ENCODE measurements at regions not wholly inside any gene's neighbourhood (a gene's known extent, or its start where the extent isn't known, plus 50 kb on each side); places are given as distances from the start of the nearest gene placed in this dataset.
A peak's percentile ranks its signal among the peaks of the same experiment; 100 is the strongest.
"Not testable (repeated sequence)": the region's sequence is repeated elsewhere in the genome, so short reads cannot be mapped to it uniquely, and the experiment has no call there.

DNA sequence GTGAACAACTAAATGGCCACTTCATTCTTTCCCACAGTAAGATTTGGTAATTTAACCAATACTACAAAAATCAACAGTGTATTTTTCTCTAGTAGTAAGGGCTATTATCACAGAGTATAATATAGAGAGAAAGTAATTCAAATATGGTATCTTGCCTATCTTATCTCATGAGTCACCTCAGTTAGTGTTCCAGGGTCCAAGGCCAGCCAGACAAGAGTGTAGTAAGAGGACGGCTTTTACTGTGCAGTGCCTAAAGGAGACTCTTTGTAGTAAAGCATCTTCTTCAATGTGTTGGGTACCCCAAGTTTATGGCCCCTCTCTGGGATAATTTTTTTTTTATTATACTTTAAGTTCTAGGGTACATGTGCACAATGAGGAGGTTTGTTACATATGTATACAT is 607.4 kb downstream of the PKHD1 start:
- no CpG with 5 or more reads among the region's 1 CpG for WGBS (ENCODE audit: extremely low coverage, insufficient coverage, low lambda C conversion rate)

DNA sequence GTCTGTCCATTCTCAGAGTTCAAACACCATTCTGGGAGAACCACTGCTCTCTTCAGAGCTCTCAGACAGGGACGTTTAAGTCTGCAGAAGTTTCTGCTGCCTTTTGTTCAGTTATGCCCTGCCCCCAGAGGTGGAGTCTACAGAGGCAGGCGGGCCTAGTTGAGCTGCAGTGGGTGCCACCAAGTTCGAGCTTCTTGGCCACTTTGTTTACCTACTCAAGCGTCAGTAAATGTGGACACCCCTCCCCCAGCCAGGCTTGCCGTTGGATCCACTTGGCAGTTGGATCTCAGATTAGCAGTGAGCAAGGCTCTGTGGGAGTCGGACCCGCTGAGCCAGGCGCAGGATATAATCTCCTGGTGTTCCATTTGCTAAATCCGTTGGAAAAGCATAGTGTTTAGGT is 601.5 kb downstream of the PKHD1 start:
- H2BK5ac ChIP-seq (ENCODE audit: low read length); H3K27me3 ChIP-seq (ENCODE audit: insufficient read depth, low read length, poor library complexity); H3K36me3 ChIP-seq (ENCODE audit: control insufficient read depth, insufficient read depth, low read length); DNase-seq; H4K8ac ChIP-seq (ENCODE audit: low read depth, low read length); H4K5ac ChIP-seq (ENCODE audit: low read length); H3K79me1 ChIP-seq (ENCODE audit: low read length); H3K9ac ChIP-seq (ENCODE audit: low read length); H3K56ac ChIP-seq (ENCODE audit: low read length); H3K4me1 ChIP-seq (ENCODE audit: control insufficient read depth, low read depth, low read length); H3K23ac ChIP-seq (ENCODE audit: low read length); H3K79me2 ChIP-seq (ENCODE audit: control insufficient read depth, insufficient read depth, low read length); H3K4me3 ChIP-seq (ENCODE audit: low read length); H2BK120ac ChIP-seq (ENCODE audit: low read depth, low read length); H2AK5ac ChIP-seq (ENCODE audit: low read length); H3K4me2 ChIP-seq (ENCODE audit: low read length); H3K18ac ChIP-seq (ENCODE audit: low read length); H2BK15ac ChIP-seq (replicated peaks; ENCODE audit: low read depth); H3K4ac ChIP-seq (ENCODE audit: low read depth, low read length); H3K27ac ChIP-seq (ENCODE audit: low read depth, low read length): not testable (repeated sequence)
- no CpG with 5 or more reads among the region's 9 CpGs for WGBS (ENCODE audit: extremely low coverage, insufficient coverage, low lambda C conversion rate)

More for the DNA sequence above, 607.4 kb downstream of the PKHD1 start:
- no peaks in the 10 kb centered on the region for H3K27me3 ChIP-seq (ENCODE audit: insufficient read depth, low read length, poor library complexity)
- H3K79me1 ChIP-seq (ENCODE audit: low read length) = no peaks in the 10 kb centered on the region
- H3K4me2 ChIP-seq (ENCODE audit: low read length) = no peak overlapping the region
- H2AK5ac ChIP-seq (ENCODE audit: low read length) = no peak overlapping the region
- H3K79me2 ChIP-seq (ENCODE audit: control insufficient read depth, insufficient read depth, low read length) = no peaks in the 10 kb centered on the region
- no peak overlapping the region for H3K27ac ChIP-seq (ENCODE audit: low read depth, low read length)
- H3K4ac ChIP-seq (ENCODE audit: low read depth, low read length) = no peak overlapping the region
- peaks cover 2% of the 10 kb centered on the region for H3K4me1 ChIP-seq (ENCODE audit: control insufficient read depth, low read depth, low read length)
- no peak overlapping the region for H2BK120ac ChIP-seq (ENCODE audit: low read depth, low read length)
- H3K23ac ChIP-seq (ENCODE audit: low read length) = no peak overlapping the region
- H3K56ac ChIP-seq (ENCODE audit: low read length) = no peak overlapping the region
- H4K5ac ChIP-seq (ENCODE audit: low read length) = no peak overlapping the region
- DNase-seq = no peak
- H3K18ac ChIP-seq (ENCODE audit: low read length) = no peak overlapping the region
- no peaks in the 10 kb centered on the region for H3K36me3 ChIP-seq (ENCODE audit: control insufficient read depth, insufficient read depth, low read length)
- H4K8ac ChIP-seq (ENCODE audit: low read depth, low read length) = no peak overlapping the region
- H2BK5ac ChIP-seq (ENCODE audit: low read length) = no peak overlapping the region
- H2BK15ac ChIP-seq (replicated peaks; ENCODE audit: low read depth) = no peak overlapping the region
- no peak overlapping the region for H3K4me3 ChIP-seq (ENCODE audit: low read length)
- H3K9ac ChIP-seq (ENCODE audit: low read length) = no peak overlapping the region

DNA sequence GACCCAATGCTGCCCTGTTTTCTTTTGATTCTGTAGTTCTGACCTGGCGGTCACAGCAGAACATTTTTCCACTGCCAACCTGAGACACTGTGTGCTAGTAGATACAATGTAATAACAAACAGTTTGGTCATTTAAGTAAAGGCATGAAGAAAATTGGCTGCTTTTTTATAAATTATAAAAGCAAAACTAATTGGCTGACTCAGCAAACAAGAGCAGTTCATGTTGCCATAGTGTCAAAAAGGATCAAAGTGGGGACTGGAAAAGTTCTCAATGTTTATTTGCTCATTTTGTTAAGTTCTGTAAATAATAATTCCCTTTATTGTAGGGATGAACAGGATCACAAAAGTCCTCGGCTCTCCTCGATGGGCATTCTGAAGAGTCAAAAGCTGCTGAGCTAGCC is 599.5 kb downstream of the PKHD1 start:
- Histone ChIP-seq H3K23ac (ENCODE audit: low read length) (no peak overlapping the region), H3K79me1 (ENCODE audit: low read length) (no peaks in the 10 kb centered on the region), H3K27ac (ENCODE audit: low read depth, low read length) (no peak overlapping the region), H2BK5ac (ENCODE audit: low read length) (no peak overlapping the region), H3K18ac (ENCODE audit: low read length) (no peak overlapping the region), H2AK5ac (ENCODE audit: low read length) (no peak overlapping the region), H3K56ac (ENCODE audit: low read length) (no peak overlapping the region), H3K4me3 (ENCODE audit: low read length) (no peak overlapping the region), H3K9ac (ENCODE audit: low read length) (no peak overlapping the region), H2BK120ac (ENCODE audit: low read depth, low read length) (no peak overlapping the region), H4K5ac (ENCODE audit: low read length) (no peak overlapping the region), H3K4me1 (ENCODE audit: control insufficient read depth, low read depth, low read length) (no peaks in the 10 kb centered on the region), H3K79me2 (ENCODE audit: control insufficient read depth, insufficient read depth, low read length) (no peaks in the 10 kb centered on the region), H3K36me3 (ENCODE audit: control insufficient read depth, insufficient read depth, low read length) (no peaks in the 10 kb centered on the region), H2BK15ac (replicated peaks; ENCODE audit: low read depth) (no peak overlapping the region), H3K4me2 (ENCODE audit: low read length) (no peak overlapping the region), H4K8ac (ENCODE audit: low read depth, low read length) (no peak overlapping the region), H3K4ac (ENCODE audit: low read depth, low read length) (no peak overlapping the region), H3K27me3 (ENCODE audit: insufficient read depth, low read length, poor library complexity) (no peaks in the 10 kb centered on the region)
- no CpG with 5 or more reads among the region's 3 CpGs for WGBS (ENCODE audit: extremely low coverage, insufficient coverage, low lambda C conversion rate)
- DNase-seq = no peak

DNA sequence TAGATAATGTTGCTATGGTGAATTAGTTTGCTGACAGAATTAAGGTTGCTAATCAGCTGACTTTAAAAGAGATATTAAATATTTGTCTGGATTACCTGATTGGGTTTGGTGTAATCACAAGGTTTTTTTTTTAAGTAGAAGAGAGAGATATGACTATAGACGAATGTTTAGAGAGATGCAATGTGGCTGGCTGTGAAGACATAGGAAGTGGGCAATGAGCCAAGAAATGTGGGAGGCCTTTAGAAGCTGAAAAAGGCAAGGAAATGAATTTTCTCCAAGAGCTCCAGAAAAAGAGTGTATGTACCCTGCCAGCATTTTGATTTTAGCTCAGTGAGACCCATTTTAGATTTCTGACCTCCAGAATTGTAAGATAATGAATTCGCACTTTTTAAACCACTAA is 598.3 kb downstream of the PKHD1 start:
- H3K27ac ChIP-seq (ENCODE audit: low read depth, low read length) = no peak overlapping the region
- H3K23ac ChIP-seq (ENCODE audit: low read length) = no peak overlapping the region
- H3K9ac ChIP-seq (ENCODE audit: low read length) = no peak overlapping the region
- H2BK15ac ChIP-seq (replicated peaks; ENCODE audit: low read depth) = no peak overlapping the region
- H2BK120ac ChIP-seq (ENCODE audit: low read depth, low read length) = no peak overlapping the region
- no peaks in the 10 kb centered on the region for H3K36me3 ChIP-seq (ENCODE audit: control insufficient read depth, insufficient read depth, low read length)
- no peak overlapping the region for H2AK5ac ChIP-seq (ENCODE audit: low read length)
- no peaks in the 10 kb centered on the region for H3K4me1 ChIP-seq (ENCODE audit: control insufficient read depth, low read depth, low read length)
- H3K18ac ChIP-seq (ENCODE audit: low read length) = no peak overlapping the region
- no CpG with 5 or more reads among the region's 2 CpGs for WGBS (ENCODE audit: extremely low coverage, insufficient coverage, low lambda C conversion rate)
- no peak for DNase-seq
- H3K27me3 ChIP-seq (ENCODE audit: insufficient read depth, low read length, poor library complexity) = no peaks in the 10 kb centered on the region
- no peak overlapping the region for H4K5ac ChIP-seq (ENCODE audit: low read length)
- H3K79me1 ChIP-seq (ENCODE audit: low read length) = no peaks in the 10 kb centered on the region
- no peak overlapping the region for H2BK5ac ChIP-seq (ENCODE audit: low read length)
- H3K4me3 ChIP-seq (ENCODE audit: low read length) = no peak overlapping the region
- H3K79me2 ChIP-seq (ENCODE audit: control insufficient read depth, insufficient read depth, low read length) = no peaks in the 10 kb centered on the region
- H3K56ac ChIP-seq (ENCODE audit: low read length) = no peak overlapping the region
- no peak overlapping the region for H3K4me2 ChIP-seq (ENCODE audit: low read length)
- no peak overlapping the region for H4K8ac ChIP-seq (ENCODE audit: low read depth, low read length)
- no peak overlapping the region for H3K4ac ChIP-seq (ENCODE audit: low read depth, low read length)

DNA sequence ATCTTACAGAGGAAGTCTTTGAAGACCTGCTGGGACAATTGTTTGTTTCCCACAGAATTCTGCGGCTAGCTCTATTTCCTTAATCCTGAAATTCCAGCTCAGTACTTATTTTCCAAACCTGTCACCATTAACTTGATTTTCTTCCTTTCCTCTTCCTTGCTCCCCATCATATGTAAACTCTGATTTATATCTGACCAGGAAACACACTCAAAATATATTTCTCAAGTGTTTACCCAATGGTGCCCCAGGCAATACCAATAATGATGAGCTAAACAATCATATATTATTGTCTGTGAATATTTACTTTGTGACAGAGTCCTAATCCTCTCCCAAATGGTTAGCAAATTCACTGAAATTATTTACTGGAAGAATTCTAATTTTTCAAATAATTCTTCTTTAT is 597.3 kb downstream of the PKHD1 start:
- H3K79me1 ChIP-seq (ENCODE audit: low read length) = no peaks in the 10 kb centered on the region
- H2BK15ac ChIP-seq (replicated peaks; ENCODE audit: low read depth) = no peak overlapping the region
- no peak overlapping the region for H3K4me3 ChIP-seq (ENCODE audit: low read length)
- no peak overlapping the region for H4K8ac ChIP-seq (ENCODE audit: low read depth, low read length)
- no peak overlapping the region for H3K56ac ChIP-seq (ENCODE audit: low read length)
- H3K4me2 ChIP-seq (ENCODE audit: low read length) = no peak overlapping the region
- no peaks in the 10 kb centered on the region for H3K4me1 ChIP-seq (ENCODE audit: control insufficient read depth, low read depth, low read length)
- H3K9ac ChIP-seq (ENCODE audit: low read length) = no peak overlapping the region
- WGBS (ENCODE audit: extremely low coverage, insufficient coverage, low lambda C conversion rate) = no CpG with 5 or more reads among the region's 1 CpG
- no peak overlapping the region for H3K18ac ChIP-seq (ENCODE audit: low read length)
- no peak overlapping the region for H3K27ac ChIP-seq (ENCODE audit: low read depth, low read length)
- no peak overlapping the region for H2AK5ac ChIP-seq (ENCODE audit: low read length)
- H4K5ac ChIP-seq (ENCODE audit: low read length) = no peak overlapping the region
- DNase-seq = no peak
- no peak overlapping the region for H2BK5ac ChIP-seq (ENCODE audit: low read length)
- no peak overlapping the region for H2BK120ac ChIP-seq (ENCODE audit: low read depth, low read length)
- no peak overlapping the region for H3K23ac ChIP-seq (ENCODE audit: low read length)
- H3K4ac ChIP-seq (ENCODE audit: low read depth, low read length) = no peak overlapping the region
- no peaks in the 10 kb centered on the region for H3K36me3 ChIP-seq (ENCODE audit: control insufficient read depth, insufficient read depth, low read length)
- no peaks in the 10 kb centered on the region for H3K27me3 ChIP-seq (ENCODE audit: insufficient read depth, low read length, poor library complexity)
- H3K79me2 ChIP-seq (ENCODE audit: control insufficient read depth, insufficient read depth, low read length) = no peaks in the 10 kb centered on the region

DNA sequence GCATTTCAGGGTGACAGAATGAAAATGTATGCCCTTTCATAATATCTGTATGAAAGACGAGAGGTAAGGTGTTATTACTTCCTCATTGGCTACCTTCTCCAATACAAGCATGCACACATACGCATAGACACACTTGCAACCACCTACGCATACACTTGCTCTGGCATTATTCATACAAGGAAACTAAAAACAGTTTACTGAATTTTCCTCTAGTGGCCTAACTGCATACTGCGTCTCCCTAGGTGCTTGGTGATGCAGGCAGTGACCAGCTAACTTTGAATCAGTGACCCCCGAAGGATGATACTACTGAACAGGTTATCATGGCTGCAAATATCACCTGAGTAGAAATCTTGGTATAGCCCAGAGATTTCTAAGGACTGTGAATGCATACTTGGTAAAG is 593.1 kb downstream of the PKHD1 start:
- no peak overlapping the region for H3K23ac ChIP-seq (ENCODE audit: low read length)
- no peak overlapping the region for H3K56ac ChIP-seq (ENCODE audit: low read length)
- H3K79me1 ChIP-seq (ENCODE audit: low read length) = no peaks in the 10 kb centered on the region
- WGBS (ENCODE audit: extremely low coverage, insufficient coverage, low lambda C conversion rate) = no CpG with 5 or more reads among the region's 5 CpGs
- H2AK5ac ChIP-seq (ENCODE audit: low read length) = no peak overlapping the region
- no peak overlapping the region for H2BK120ac ChIP-seq (ENCODE audit: low read depth, low read length)
- DNase-seq = peak; percentile 14
- H3K4me1 ChIP-seq (ENCODE audit: control insufficient read depth, low read depth, low read length) = no peaks in the 10 kb centered on the region
- H3K9ac ChIP-seq (ENCODE audit: low read length) = no peak overlapping the region
- H3K4me2 ChIP-seq (ENCODE audit: low read length) = no peak overlapping the region
- H3K27ac ChIP-seq (ENCODE audit: low read depth, low read length) = no peak overlapping the region
- no peak overlapping the region for H4K8ac ChIP-seq (ENCODE audit: low read depth, low read length)
- no peaks in the 10 kb centered on the region for H3K27me3 ChIP-seq (ENCODE audit: insufficient read depth, low read length, poor library complexity)
- no peak overlapping the region for H3K4ac ChIP-seq (ENCODE audit: low read depth, low read length)
- H3K18ac ChIP-seq (ENCODE audit: low read length) = no peak overlapping the region
- no peak overlapping the region for H4K5ac ChIP-seq (ENCODE audit: low read length)
- H2BK15ac ChIP-seq (replicated peaks; ENCODE audit: low read depth) = no peak overlapping the region
- H2BK5ac ChIP-seq (ENCODE audit: low read length) = no peak overlapping the region
- no peaks in the 10 kb centered on the region for H3K79me2 ChIP-seq (ENCODE audit: control insufficient read depth, insufficient read depth, low read length)
- H3K36me3 ChIP-seq (ENCODE audit: control insufficient read depth, insufficient read depth, low read length) = no peaks in the 10 kb centered on the region
- no peak overlapping the region for H3K4me3 ChIP-seq (ENCODE audit: low read length)

All from mesendoderm (in vitro differentiated cells).